Osteocyte (in vitro differentiated cells): ENCODE measurements at regions not wholly inside any gene's neighbourhood (a gene's known extent, or its start where the extent isn't known, plus 50 kb on each side); places are given as distances from the start of the nearest gene placed in this dataset.

Experiments used
- DNase-seq: peaks from one replicate; pipeline ENCODE4 v3.0.0; 2021; ENCODE audit warnings: mixed read lengths; ENCODE audit not compliant: unreplicated experiment; ENCODE audit errors: extremely low spot score
- H3K27ac Mint-ChIP-seq: one replicate; pipeline ENCODE4 v1.8.0; 2021; ENCODE audit warnings: mild to moderate bottlenecking, mixed read lengths; ENCODE audit not compliant: unreplicated experiment
- H3K27me3 Mint-ChIP-seq: one replicate; pipeline ENCODE4 v1.8.0; 2021; ENCODE audit warnings: mixed read lengths; ENCODE audit not compliant: unreplicated experiment
- H3K36me3 Mint-ChIP-seq: one replicate; pipeline ENCODE4 v1.8.0; 2021; ENCODE audit warnings: mixed read lengths; ENCODE audit not compliant: unreplicated experiment
- H3K4me1 Mint-ChIP-seq: one replicate; pipeline ENCODE4 v1.8.0; 2021; ENCODE audit warnings: mixed read lengths; ENCODE audit not compliant: unreplicated experiment
- H3K4me3 Mint-ChIP-seq: one replicate; pipeline ENCODE4 v1.8.0; 2021; ENCODE audit warnings: mild to moderate bottlenecking, moderate library complexity, mixed read lengths; ENCODE audit not compliant: unreplicated experiment
- H3K9me3 Mint-ChIP-seq: one replicate; pipeline ENCODE4 v1.8.0; 2021; ENCODE audit warnings: mixed read lengths; ENCODE audit not compliant: unreplicated experiment
- TF ChIP-seq, protein P1 (sequence below): fragments of 200-600 bp; sonication (generic); IDR thresholded peaks from 2 replicates; pipeline ENCODE4 v1.5.0; 2021; ENCODE audit warnings: antibody characterized with exemption, mild to moderate bottlenecking, moderate library complexity

DNA sequence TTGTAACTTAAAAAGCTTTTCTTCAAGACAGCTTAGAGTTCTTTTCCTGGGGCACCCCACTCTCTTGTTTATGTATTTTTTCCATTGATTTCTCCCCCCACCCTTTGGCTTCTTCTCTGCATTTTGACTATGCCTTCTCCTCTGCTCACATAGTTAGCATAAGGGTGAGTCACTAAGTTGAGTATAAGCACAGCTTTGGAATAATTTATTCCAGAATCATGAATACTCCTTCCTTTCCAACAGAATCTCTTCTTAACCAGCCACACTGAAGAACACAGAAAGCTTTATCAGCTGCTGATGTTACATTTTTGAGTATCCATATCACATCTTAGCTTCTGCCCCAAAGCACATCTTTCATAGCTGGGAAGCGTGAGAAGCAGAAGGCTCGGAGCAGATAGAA lies 449.5 kb upstream of the MKI67 start:
- Mint-ChIP-seq H3K27ac (no peak overlapping the region), H3K4me3 (no peak overlapping the region), H3K9me3 (peaks cover 10% of the 10 kb centered on the region), H3K4me1 (peaks cover 2% of the 10 kb centered on the region), H3K27me3 (no peaks in the 10 kb centered on the region), H3K36me3 (no peaks in the 10 kb centered on the region)
- TF ChIP-seq, protein P1, sequence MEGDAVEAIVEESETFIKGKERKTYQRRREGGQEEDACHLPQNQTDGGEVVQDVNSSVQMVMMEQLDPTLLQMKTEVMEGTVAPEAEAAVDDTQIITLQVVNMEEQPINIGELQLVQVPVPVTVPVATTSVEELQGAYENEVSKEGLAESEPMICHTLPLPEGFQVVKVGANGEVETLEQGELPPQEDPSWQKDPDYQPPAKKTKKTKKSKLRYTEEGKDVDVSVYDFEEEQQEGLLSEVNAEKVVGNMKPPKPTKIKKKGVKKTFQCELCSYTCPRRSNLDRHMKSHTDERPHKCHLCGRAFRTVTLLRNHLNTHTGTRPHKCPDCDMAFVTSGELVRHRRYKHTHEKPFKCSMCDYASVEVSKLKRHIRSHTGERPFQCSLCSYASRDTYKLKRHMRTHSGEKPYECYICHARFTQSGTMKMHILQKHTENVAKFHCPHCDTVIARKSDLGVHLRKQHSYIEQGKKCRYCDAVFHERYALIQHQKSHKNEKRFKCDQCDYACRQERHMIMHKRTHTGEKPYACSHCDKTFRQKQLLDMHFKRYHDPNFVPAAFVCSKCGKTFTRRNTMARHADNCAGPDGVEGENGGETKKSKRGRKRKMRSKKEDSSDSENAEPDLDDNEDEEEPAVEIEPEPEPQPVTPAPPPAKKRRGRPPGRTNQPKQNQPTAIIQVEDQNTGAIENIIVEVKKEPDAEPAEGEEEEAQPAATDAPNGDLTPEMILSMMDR: no peak
- DNase-seq: no peak

DNA sequence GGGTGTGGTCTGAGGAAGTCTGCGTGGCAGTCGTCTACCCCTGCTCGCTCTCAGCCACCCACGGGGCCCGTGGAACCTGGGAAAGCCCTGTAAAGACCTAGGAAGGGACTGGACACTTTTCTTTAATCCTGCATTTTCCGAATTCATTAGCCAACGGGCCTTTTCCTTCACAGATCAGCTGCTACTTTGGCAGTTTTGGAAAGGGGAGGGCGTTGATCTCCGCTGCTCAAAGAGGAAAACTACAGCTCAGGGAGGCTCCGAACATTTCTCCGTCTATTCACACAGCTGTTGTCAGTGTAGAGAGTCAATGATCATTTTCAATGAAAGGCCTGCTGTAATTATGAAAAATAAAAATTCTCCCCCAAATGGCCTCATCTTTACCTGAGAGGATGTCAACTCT lies 450.1 kb upstream of the MKI67 start:
- H3K36me3 Mint-ChIP-seq: no peaks in the 10 kb centered on the region
- H3K27me3 Mint-ChIP-seq: no peaks in the 10 kb centered on the region
- DNase-seq: no peak
- TF ChIP-seq, protein P1: no peak
- peaks cover 14% of the 10 kb centered on the region for H3K9me3 Mint-ChIP-seq
- no peak overlapping the region for H3K4me3 Mint-ChIP-seq
- H3K4me1 Mint-ChIP-seq: peaks cover 2% of the 10 kb centered on the region
- H3K27ac Mint-ChIP-seq: no peak overlapping the region

- no peaks in the 10 kb centered on the region for H3K27me3 Mint-ChIP-seq
- no peaks in the 10 kb centered on the region for H3K36me3 Mint-ChIP-seq
- H3K27ac Mint-ChIP-seq: no peak overlapping the region
- peaks cover 2% of the 10 kb centered on the region for H3K4me1 Mint-ChIP-seq
- peaks cover 14% of the 10 kb centered on the region for H3K9me3 Mint-ChIP-seq
- no peak overlapping the region for H3K4me3 Mint-ChIP-seq
- TF ChIP-seq, protein P1: no peak
- DNase-seq: no peak
Measured at GRCh38 chr10:128576943-128577670, 450.9 kb upstream of the MKI67 start.

DNA sequence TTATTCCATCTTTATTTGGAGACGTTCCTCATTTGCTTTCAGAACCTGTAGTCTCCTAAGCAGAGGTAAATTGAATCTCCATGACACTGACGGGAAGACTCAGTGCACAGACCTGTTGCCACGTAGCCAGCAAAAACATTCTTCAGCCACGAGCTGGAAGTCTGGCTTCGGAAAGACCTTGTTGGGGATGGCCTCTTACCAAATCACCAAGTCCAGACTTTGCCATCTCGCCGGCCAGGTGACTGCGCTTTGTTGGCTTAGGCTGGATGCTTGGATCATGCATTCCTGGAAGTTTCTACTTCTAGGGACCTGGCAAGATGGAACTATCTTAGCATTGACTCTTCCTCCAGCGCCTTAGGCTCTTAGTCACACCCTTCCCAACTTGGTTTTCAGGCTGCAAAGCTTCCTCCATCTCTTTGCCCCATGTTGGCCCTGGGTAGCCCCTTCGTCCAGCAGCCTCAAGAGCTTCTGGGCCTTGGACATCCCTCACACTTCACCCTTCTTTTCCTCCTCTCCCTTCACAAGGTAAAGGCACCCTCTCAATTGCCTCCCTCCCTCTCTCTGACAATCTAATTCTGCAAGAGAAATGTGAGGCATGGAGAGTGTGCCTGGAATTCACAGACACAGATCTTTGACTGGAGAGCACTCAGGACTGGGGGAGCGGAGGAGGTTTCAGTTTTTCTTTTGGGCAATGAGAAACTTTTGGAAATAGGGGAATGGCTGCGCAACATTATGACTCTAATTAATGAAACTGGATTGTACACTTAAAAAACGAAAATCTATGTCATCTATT lies 451.9 kb upstream of the MKI67 start:
- TF ChIP-seq, protein P1: no peak
- Mint-ChIP-seq H3K36me3 (no peaks in the 10 kb centered on the region), H3K4me3 (no peak overlapping the region), H3K27ac (no peak overlapping the region), H3K27me3 (no peaks in the 10 kb centered on the region), H3K4me1 (peaks cover 2% of the 10 kb centered on the region), H3K9me3 (peaks cover 14% of the 10 kb centered on the region)
- no peak for DNase-seq

DNA sequence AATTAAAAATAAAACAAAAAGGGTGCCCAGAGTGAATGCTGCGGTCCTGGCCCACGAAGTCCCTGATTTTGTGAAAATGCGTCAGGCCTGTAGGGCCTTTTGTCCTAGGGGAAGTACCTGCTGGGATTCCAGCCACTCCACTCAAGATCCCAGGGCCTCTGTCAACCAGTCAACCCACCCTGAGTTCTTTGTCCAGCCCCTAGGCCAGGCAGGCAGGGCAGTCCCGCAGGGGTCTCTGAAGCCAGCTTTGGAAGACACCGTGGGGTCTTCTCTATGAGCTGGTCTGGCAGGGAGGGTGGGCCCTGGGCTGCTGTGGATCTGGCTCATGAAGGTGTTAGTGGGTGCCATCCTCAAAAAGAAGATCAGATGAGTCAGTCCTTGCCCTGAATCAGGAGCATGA lies 452.5 kb upstream of the MKI67 start:
- no peak overlapping the region for H3K27ac Mint-ChIP-seq

More for the DNA sequence above, 452.5 kb upstream of the MKI67 start:
- TF ChIP-seq, protein P1: no peak
- Mint-ChIP-seq H3K27me3 (no peaks in the 10 kb centered on the region), H3K4me3 (no peak overlapping the region), H3K4me1 (peaks cover 2% of the 10 kb centered on the region), H3K9me3 (peaks cover 20% of the 10 kb centered on the region), H3K36me3 (no peaks in the 10 kb centered on the region)
- no peak for DNase-seq
